IPS-NIHi7 (cell line): ENCODE measurements at regions not wholly inside any gene's neighbourhood (a gene's known extent, or its start where the extent isn't known, plus 50 kb on each side); places are given as distances from the start of the nearest gene placed in this dataset.

Experiments
- DNase-seq: peaks from one replicate; pipeline ENCODE4 v3.0.0; 2012; ENCODE audit warnings: mixed read lengths; ENCODE audit errors: extremely low spot score

DNA sequence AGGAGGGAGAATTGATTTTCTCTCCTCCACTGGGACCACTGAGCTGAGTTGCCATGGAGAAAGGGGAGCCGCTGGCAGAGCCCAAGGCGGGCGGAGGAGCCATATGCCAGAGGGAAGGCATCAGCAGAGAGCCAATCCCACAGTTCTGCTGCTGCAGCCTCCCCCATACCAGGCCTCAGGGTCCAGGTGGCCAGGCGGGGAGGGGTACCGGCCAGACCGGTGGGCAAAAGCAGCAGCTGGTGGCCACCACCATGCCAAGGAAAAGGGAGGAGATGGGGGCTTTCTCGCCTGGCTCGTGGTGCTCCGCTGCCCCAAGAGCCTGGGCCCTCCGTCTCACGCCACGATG, 72.8 kb downstream of the PITPNM2 start:
- no peak for DNase-seq

DNA sequence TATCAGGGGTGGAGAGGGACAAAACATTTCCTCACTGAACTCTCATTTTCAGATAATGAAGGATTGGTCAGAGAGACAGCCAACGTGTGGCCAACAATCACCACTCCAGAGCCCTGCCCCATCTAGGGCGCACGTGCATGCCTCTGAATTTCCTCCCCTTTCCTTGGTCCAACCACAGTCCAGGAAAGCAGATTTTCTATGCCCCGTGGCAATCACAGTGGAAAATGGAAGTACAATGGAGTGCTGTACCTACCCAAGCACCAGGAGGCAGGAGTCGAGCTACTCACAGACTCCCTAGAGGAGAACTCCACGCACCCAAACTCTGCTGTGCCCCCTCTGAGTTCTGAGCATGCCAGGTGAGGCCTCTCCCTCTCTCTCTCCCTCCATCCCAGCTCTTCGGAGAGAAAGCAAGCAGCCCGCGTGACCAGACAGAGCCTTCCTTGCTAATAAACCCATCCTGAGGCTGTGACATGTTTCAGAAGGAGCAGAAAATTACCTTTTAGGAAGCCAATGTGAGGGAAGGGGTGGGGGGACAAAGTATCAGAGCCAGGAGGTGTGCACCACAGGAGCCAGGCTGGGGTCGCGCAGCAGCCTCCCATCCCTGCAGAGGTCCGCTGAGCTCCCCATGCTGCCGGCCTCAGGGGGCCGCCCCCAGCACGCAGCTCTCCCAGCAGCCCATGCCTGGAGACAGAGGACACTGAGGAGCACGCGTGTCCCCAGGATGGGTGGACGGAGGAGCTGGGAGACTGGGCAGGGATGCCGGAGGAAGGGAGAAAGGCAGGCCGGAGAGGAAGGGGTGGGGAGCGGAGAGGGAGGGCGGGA, 73.4 kb downstream of the PITPNM2 start:
- no peak for DNase-seq

DNA sequence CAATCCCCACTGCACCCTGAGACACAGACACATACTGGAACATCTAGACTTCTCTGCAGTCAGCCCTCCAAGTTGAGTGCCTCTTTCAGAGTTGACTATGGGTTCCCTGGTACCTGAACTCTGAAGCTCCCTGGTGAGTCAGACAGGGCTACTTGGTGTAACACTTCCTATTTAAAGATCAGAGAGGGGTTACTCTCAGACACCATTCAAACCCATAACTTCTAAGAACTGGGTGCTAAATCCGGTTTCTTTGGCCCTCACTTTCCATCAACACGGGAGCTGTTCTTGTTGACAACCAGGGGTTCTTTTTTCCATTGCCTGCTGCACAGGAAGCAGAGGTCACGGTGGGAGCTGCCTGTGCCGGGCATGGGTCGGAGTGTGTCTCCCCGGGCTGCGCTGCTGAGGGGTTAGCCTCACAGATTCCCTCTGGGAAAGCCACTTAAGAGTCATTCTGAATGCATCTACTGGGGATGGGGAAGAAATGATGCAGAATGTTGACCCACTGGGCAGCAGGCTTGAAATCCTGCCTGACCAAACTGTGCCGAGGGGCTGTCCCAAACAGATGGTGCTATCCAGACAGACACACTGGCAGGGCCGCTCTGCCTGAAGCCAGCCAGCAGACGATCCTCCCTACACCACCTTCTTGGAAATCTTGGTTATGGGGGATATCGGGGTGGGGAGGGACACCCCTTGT, 74.1 kb downstream of the PITPNM2 start:
- no peak for DNase-seq

DNA sequence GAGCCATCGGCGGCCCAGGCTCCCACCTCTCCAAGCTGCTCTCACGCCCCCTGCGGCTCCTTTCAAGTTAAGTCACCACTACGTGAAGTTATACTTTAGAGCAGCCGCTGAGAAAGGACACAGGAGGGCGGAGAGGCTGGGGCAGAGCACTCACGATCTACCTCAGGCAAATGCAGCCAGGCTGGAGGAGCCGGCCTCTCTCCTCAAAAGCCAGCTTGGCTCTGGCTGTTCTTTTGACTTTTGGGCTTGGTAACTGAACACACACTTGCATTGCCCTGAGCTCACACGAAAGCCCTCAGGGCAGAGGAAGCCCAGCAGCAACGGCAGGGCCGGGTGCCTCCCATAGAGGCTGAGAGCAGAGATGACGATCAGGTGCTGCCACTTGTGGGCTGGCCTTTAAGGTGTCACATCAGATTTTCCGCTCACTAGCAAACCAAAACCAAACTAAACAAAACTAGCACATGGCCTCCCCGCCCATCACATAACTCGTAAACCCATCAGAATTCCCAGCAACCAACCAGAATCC, 75.2 kb downstream of the PITPNM2 start:
- DNase-seq = peak; percentile 71

DNA sequence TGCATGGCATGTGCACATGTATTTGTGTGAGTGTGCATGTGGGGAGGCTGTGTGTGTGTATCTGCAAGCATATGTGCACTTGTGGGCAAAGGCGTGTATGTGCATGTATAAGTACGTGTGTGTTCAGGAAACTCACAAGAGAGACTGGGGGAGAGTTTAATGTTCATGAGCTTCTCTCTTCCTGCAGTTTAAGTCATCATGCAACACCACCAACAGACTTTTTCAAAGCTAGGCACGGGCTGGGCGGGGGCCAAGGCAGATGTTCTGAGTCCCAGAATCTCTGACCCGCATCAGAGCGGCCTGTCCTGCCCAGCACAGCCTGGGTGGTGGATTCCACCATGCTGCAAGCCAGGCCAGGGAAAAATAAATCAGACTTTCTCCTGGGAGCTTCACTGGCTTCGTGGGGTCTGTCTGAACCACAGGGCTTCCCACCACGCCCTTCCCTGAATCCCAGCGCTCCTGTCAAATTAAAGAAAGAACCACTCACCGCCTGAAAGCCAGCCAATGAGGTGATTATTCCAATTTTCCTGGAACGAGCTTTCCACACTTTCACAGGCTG, 75.7 kb downstream of the PITPNM2 start:
- DNase-seq = no peak

DNA sequence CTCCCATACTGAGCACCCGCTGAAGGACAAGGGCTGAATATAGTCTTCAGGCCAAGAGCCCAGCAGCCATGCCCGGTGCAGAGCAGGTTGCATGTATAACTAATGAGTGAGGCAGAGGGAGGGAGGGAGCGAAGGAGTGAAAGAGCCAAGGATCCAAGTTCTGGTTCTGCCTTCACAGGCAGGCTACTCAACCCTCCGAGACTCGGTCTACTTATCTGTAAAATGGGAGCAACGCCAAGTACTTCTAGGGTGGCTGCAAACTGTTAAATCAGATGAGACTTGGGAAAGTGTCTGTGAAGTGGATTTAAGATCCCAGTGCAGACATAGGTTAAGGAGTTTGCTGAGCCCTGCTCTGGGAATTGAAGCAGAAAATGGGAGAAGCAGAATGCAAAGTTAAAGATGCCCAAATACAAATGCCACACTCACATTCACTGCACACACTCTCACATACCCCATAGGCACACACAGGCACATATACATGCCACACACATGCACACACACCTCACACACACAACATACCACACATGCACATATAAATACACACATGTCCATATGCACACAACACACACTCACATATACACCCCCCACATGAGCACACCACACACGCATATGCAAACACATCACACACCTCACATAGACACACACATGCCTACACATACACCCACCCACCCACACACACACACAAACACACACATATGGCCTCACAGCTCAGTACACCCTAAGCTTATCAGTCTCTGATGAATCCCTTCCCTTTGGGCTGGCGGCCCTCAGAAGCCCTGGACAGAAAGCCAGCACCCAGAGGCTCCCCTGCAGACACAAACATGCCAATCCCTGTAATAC, 76.7 kb downstream of the PITPNM2 start:
- no peak for DNase-seq

DNA sequence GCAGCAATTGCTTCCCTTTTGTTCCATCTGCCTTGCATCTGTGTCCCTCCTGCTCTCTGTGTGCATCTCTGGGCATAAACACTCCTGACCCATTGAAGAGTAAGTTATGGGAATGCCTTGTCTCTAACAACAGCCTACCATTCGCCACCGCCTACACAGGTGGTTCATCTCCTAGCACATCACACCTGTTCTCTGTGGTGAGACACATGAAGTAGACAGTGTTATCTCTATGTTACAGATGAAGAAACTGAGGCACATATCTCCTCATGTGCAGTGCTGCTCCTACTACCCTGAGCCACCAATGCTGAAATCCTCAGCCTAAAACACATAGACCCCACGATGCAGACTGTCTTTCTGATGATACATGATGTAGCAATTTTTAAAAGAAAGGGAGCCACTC, 77.6 kb downstream of the PITPNM2 start:
- DNase-seq = no peak

DNA sequence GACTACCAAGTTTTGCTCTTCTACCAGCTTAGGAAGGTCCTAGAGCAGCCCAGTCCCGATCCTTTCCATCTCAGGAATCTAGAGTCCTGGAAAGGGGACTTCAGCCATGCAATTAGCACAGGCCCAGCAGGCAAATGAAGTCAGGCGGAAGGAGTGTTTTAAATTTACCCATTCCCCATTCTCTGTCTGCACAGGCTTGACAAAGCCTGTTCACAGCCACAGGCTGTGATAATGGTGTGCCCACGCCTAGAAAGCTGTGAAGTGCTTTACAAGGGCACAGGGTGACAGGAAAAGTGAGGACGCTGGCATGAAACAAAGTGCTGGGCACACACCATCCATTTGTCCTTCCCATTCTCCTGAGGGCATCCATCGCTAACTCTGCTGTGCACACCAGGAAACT, 79.0 kb downstream of the PITPNM2 start:
- no peak for DNase-seq

DNA sequence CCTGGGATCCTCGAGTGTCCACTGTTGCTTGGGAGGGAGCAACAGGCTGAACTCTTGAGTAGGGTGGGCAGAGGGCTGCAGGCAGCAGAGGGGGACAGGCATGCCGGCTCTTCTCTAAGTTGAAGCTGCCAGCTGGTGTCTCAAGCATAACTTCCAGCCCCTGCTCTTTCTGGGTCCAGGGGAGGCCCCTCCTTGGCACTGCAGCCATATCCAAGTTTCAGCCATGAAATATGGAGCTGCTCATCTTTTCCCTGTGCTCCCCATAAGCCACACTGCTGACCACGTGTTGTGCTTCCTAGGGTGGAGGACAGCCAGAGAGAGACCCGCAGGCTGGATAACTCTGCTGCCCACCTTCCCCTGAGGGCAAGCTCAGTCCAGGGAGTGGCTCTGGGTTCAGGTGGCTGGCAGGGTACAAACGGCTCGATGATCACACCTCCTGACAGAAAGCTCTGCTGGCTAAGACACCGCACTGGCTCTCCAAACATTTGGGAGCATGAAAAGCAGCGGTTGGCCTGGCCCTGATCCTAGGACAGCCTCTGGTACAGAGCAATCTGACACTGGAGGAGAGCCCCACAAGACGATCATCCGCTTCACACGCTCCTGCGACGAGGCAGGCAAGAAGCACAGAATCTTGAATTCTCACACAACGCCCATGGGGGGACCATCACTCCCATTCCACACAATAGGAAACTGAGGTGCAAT, 79.6 kb downstream of the PITPNM2 start:
- DNase-seq = no peak

DNA sequence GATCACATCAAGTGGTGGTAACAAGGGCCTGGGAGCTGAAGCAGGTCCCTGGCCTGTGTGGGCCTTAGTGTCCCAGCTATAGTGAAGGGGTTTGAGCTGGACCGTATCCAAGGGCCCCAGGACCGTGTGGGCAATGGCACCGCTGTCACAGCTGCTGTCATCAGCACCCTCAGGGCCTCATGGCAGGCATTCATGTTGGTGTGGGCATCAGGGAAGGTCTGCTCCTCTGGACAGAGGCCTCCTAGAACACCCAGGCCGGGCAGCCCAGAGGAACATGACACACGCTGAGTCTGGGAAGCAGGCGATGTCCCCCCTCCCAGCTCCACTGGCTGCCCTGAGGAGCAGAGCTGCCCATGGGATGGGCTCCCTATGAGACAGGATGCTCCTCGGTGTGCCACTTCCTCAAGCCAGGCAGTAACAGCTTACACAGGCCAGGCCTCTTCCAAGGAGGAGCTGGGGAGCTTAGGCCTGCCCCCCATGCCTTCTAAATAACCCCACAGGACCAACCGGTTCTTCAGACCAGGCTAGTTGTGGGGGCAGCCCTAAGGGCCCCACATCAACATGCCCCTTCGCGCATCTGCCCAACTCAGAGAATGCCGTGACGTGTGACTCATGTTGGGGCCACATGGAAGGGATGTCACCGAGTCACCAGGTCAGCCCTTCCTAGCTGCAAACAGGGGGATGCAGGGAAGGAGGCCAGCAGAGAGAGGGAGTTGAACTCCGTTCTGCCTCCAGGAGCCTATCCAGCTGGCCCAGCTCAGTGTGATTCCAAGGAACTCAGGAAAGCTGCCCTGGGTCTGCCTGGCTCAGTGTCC, 80.4 kb downstream of the PITPNM2 start:
- DNase-seq = no peak

DNA sequence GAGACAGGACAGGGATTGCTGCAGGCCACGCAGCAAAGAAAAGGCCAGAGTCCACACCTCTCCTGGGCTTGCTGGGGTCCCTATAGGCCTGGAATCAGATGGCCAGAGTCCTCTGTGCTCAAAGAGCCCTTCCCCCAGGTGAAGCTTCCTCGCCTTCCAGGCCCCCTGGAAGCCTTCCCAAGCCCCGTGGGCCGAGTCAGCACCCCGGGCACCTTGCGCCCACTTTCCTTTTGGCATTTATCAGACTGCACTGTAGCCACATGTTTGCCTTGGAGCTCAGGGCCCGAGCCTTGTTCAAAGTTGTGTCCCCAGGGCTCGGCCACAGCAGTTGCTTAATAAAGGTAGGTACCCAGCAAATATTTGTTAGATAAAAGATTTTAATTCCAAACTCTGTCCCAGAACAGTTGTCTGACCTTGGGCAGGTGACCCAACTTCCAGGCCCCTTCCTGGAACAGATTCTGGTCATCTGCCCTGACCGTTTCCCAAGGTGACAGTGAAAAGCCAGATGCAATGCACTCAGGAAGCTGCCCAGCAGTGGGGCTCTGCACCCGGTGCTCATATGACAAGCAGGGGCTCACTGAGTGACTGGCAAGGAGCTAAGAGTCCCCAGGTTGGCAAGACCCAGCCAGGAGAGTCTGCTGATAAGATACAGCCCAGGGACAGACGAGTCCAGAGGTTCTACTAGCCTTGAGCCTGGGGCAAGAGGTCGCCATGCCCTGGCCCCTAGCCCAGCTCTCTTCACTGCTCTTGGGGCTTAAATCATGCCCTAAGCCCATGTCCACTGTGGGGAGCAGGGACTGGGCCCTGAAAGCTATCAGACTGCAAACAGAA, 81.2 kb downstream of the PITPNM2 start:
- DNase-seq = no peak

DNA sequence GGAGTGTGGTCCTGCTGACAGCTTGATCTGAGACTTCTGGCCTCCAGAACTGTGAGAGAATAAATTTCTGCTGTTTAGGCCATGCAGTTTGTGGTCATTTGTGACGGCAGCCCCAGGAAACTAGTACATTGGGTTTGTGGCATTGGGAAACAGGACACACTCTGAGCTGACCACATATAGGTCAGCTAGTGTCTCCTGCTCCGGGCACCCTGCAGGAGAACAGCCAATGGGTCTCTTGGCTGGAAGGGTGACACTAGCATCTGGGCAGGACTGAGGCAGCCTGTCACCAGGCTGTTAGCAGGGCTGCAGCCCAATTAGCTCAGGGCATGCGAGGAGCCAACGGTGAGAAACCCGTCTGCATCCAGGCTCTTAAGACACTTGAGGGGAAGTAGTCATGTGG, 83.2 kb downstream of the PITPNM2 start:
- DNase-seq = no peak

DNA sequence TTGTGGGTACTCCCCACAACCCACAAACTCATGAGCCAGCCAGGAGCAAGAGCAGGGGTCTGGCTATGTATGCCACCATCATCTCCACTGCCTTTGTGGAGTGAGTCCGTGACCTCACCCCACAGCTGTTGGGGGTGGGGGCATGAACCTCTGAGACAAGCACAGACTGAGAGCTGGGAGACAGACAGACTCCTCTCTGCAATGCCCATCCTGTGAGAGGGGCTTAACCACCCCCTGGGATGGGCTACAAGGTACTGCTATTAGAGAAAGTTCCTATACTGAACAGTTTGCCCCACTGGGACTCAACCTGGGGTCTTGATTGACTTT, 84.5 kb downstream of the PITPNM2 start:
- no peak for DNase-seq

DNA sequence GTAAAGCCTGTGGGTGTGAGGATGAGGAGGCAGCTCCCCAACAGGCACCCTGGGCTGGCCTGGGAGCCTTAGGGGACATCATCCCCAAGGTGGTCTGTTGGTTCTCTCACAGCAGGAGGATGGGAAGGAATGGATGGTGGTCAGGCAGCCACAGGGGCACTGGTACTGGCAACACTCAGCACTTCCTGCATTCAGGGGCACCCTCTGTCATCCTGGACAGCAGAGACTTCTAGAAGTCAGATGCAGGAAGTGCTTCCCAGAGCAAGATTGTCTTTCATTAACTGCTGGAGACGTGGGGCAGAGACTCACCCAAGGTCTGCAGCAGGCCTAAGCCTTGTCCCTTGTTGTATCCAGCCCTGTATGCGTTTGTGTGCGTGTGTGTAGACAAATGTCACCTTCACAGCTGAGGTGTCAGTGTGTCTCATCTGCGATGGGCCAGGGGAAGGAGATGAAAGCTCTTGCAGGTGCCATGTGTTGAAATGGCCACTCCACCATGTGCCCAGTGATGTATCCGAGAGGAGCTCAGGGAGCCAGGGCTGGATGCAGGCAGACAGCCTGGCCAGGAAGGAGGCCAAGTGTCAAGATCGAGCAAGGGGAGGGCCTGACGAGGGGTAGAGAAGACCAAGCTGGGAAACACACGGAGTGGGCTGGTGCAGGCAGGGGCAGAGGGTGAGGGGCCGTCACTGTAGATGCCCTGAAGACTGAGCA, 85.1 kb downstream of the PITPNM2 start:
- no peak for DNase-seq

DNA sequence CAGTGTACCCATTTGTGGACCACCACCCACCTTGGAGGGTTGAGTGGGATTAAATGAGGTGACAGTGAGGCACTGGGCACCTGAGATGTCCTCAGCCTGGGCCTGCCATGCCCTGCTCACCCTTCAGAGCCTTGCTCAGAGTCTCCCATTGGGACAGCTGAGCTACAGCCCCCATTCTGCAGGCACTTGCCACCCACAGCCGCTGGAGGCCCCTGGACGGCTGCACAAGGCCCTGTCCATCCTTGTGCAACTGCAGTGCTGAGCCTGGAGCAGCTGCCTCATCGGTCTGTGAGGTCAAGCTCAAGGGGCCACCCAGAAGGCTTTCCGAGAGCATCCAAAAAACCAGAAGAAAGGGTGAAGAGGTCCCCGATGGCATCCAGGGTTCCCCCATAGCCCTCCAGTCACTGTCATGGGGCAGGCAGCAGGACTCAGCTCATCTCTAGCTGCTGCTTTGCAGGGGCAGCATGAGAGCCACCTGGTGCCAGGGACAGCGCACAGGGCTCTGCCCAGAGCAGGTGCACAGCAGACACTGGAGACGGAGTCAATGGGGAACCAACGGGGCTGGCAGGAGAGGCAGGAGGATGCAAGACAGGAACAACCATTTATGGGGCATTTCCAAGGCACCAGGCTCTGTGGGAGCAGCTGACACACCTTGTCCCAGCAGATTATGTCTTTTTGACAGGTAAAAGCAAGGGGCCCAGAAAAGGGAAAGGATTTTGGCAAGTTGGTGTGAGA, 84.6 kb downstream of the ARL6IP4 start:
- DNase-seq = no peak

DNA sequence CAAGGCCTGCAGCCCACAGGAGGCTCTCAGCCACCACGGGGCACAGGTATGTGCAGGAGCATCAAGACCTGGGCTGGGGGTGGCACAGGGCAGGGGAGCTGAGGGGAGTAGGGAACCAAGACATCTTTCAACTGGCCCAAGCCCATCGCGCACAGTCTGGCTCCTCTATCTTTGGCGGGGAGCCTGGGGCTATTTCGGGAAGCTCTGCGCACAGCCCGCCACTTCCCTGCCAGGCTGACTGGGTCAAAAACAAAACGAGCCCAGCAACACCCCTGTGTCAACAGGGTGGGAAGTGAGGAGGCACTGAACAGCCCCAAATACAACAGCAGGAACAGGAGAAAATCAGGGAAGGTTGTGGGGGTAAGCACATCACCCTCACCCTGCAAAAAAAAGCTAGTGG, 83.9 kb downstream of the ARL6IP4 start:
- DNase-seq = no peak

DNA sequence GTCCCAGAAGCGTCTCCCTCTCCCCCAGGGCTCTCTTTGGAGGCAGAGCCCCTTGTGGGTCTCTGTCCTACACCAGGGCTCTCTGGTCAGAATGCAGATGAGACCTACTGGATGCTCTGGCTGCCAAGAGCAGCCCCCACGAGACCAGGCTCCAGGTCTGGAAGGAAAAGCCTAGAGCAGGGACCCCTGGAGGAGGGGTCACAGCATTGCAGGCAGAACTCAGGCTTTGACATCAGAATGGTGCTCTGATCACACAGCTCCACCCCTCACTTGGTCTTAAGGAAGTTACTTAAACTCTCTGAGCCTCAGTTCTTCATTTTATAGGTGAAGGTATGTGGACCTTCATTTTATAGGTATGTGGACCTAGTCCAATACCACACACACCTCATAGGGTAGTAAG, 83.1 kb downstream of the ARL6IP4 start:
- DNase-seq = peak; percentile 87

DNA sequence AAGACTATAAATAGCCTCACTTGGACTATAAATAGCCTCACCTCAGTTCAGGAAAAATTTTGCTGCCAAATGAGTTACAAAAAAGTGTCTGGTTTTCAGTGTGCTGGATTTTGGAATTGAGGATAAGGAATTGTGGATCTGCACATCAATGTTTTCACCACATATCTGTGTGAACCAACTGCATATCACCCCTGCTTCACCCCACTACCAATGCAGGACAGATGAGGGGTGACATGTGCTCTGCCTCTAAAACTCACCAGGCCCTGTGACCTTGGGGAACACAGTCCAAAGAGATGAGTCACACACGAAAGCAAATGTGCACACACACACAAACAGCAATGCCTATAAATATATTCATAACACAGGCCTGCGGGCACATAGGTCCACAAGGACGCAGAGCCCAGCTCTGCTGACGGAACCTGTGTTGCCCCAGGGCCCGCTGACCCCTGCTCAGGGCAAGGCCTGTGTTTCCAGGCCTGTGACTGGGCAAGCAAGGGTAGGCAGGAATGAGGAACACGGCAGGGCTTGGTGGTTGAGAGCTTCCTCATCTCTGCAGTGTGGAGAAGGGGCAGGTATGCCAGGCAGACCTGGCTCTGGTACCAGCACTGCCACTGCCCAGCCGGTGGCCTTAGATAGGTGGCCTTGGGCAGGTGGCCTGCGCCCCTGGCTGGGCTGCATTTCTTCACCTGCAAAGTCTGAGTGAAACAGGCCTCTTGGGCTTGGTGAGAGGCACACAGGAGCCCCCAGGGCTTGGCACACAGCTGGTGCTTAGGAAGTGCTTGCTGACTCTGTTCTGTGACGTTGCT, 82.4 kb downstream of the ARL6IP4 start:
- DNase-seq = no peak
